ENCODE measurements at regions not wholly inside any gene's neighbourhood (a gene's known extent, or its start where the extent isn't known, plus 50 kb on each side); places are given as distances from the start of the nearest gene placed in this dataset.

DNA sequence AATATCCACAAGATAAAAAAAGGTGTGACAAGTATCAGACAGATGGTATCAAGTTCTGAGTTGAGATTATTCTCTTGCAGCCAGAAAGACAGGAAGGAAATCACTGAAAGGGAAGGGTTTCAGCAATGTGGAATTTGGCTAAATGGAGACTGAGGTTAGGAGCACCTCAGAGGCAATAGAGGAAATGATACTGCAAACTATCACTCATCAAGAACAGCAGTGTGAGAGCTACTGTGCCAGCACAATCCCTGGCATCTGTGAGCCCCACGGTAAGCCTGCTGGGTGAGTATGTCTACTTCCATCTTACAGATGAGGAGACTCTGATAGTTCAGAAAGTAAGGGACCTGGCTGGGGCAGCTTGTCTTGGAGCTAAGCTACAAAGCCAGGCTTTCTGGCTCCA lies 162.0 kb downstream of the SALL1 start:
- H3K4me3 ChIP-seq (ENCODE audit: low read depth, low read length), result no peak overlapping the region
- TF ChIP-seq, protein P1, sequence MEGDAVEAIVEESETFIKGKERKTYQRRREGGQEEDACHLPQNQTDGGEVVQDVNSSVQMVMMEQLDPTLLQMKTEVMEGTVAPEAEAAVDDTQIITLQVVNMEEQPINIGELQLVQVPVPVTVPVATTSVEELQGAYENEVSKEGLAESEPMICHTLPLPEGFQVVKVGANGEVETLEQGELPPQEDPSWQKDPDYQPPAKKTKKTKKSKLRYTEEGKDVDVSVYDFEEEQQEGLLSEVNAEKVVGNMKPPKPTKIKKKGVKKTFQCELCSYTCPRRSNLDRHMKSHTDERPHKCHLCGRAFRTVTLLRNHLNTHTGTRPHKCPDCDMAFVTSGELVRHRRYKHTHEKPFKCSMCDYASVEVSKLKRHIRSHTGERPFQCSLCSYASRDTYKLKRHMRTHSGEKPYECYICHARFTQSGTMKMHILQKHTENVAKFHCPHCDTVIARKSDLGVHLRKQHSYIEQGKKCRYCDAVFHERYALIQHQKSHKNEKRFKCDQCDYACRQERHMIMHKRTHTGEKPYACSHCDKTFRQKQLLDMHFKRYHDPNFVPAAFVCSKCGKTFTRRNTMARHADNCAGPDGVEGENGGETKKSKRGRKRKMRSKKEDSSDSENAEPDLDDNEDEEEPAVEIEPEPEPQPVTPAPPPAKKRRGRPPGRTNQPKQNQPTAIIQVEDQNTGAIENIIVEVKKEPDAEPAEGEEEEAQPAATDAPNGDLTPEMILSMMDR (IDR thresholded peaks at IDR 0.05; ENCODE audit: low read depth, low read length), result no peak

DNA sequence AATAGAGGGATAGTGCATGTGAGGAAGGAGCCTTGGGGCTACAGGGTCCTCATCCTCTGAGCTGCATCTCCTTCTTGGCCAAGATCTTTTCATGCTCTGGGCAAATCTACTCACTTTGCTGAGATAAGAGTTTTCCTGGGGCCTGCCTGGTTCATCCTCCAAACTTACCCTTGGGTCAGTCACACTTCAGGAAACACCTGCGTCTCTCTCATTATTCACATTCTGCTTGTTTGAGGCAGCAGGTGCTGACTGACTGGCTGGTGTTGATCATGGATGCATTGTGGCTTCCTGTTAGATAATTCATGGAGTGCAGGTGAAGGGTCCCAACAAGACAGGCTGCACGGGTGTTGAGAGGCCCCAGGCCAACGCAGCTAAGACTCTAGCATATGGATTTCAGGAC lies 162.6 kb downstream of the SALL1 start:
- no peak overlapping the region for H3K4me3 ChIP-seq (ENCODE audit: low read depth, low read length)
- TF ChIP-seq, protein P1 (IDR thresholded peaks at IDR 0.05; ENCODE audit: low read depth, low read length), result no peak

DNA sequence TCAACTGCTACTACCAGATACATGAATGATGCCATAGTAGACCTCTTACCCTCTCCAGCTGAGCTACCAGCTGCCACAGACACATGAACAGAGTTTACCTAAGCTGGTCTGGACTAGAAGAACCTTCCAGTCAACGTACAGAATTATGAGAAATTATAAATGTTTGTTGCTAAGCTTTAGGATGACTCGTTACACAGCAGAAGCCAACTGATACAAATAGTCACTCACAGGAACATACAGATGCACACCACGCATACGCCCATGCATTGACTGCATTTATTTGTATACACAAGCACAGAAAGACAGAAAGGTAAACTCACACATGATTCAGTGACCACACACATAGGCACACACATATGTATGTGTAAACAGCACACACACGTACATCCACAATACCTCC lies 164.6 kb downstream of the SALL1 start:
- H3K4me3 ChIP-seq (ENCODE audit: low read depth, low read length), result no peak overlapping the region
- TF ChIP-seq, protein P1 (IDR thresholded peaks at IDR 0.05; ENCODE audit: low read depth, low read length), result no peak

DNA sequence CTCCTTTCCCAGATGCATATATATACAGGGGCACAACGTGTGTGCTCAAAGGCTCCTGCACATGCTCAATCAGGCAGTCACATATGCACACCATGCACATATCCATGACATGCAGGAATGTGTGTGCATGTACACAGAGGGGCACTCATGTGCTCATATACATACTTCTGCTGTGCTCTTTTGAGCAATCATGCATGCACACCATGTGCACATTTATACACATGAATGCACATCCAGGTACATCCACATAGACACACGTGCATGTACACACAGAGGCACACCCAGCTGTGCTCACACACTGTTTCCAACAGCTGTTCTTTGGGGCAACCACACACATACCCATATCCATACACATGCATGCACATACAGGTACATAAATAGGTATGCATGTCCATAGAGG lies 165.3 kb downstream of the SALL1 start:
- no peak overlapping the region for H3K4me3 ChIP-seq (ENCODE audit: low read depth, low read length)
- TF ChIP-seq, protein P1 (IDR thresholded peaks at IDR 0.05; ENCODE audit: low read depth, low read length), result no peak

DNA sequence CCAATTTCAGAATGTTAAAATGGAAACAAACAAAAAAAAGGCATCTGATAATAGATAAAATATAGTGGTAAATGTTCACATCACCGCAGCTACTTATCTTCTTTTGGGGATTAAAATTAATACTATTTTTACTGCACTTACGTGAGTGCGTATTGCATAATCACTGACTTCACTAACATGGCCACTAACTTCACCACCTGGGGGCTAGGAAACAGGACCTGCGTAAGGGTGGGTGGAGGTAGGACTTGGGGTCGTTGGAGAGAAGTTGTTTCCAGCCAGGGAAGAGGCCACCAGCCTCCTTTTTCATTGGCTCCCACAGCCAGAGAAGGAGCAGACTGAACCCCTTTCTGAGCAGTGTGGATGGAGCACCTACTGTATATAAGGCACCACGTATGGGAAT lies 166.4 kb downstream of the SALL1 start:
- TF ChIP-seq, protein P1 (IDR thresholded peaks at IDR 0.05; ENCODE audit: low read depth, low read length), result no peak
- no peak overlapping the region for H3K4me3 ChIP-seq (ENCODE audit: low read depth, low read length)

DNA sequence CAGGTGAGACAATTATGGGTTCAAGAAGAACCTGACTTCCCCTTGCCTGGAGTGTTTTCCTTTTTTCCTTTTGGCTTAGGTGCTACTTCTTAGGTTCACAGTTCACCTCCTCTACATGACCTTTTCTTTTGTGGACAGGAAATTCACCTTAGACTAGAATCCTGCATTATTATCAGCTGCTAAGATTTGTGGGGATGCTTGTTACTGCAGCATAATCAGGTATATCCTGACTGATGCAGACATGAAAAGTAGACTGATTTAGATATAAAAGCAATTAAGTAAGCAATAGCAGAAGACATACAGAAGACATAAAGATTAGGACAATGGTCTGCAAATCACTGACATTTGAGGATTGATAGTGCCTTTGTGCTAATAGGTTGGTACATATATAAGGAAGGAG lies 168.3 kb downstream of the SALL1 start:
- TF ChIP-seq, protein P1 (IDR thresholded peaks at IDR 0.05; ENCODE audit: low read depth, low read length), result no peak
- no peak overlapping the region for H3K4me3 ChIP-seq (ENCODE audit: low read depth, low read length)

DNA sequence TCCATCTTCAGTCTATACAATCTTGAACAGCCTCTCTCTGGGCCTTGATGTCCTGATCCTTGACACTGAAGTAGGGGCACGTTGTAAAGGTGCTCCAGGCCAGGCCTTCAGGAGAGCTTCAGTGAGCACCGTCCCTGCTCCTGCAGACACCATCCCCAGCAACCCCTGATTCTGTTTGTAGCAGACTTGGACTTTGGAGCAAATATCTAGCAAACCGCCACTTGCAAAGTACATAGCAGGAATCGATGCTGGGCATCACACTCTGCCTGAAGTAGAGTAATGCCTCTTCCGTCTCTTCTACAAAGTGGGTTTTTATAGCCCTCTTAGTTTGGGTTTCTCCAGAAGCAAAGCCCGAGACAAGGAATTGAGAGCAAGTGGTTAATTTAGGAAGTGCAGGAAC lies 169.1 kb downstream of the SALL1 start:
- H3K4me3 ChIP-seq (ENCODE audit: low read depth, low read length), result no peak overlapping the region
- TF ChIP-seq, protein P1 (IDR thresholded peaks at IDR 0.05; ENCODE audit: low read depth, low read length), result no peak

Measured in WI38 (cell line).